Ovary (tissue), 7 donors: ENCODE measurements at regions not wholly inside any gene's neighbourhood (a gene's known extent, or its start where the extent isn't known, plus 50 kb on each side); places are given as distances from the start of the nearest gene placed in this dataset.
"Not testable (repeated sequence)": the region's sequence is repeated elsewhere in the genome, so short reads cannot be mapped to it uniquely, and the experiment has no call there.

ENCODE experiments used
- DNase-seq, 5 donors: peaks; one replicate each; pipeline ENCODE4 v3.0.0-alpha.2; 2019 to 2020
- H3K27ac ChIP-seq, 2 donors: fragments of 200-600 bp; one replicate each; pipeline versions ENCODE4 v1.5.1 to v1.8.0; 2019 to 2022
- H3K27me3 ChIP-seq: fragments of 200-600 bp; one replicate; pipeline ENCODE4 v1.8.0; 2022
- H3K36me3 ChIP-seq: fragments of 200-600 bp; sonication (generic); one replicate; pipeline ENCODE4 v1.5.1; 2019
- H3K4me1 ChIP-seq: one replicate; pipeline ENCODE4 v1.8.1; 2013; ENCODE audit warnings: mild to moderate bottlenecking, moderate library complexity; ENCODE audit not compliant: insufficient read depth
- H3K4me3 ChIP-seq: fragments of 200-600 bp; sonication (generic); one replicate; pipeline ENCODE4 v1.5.1; 2017
- H3K9me3 ChIP-seq, 2 donors: fragments of 200-600 bp in 1 of 2; sonication (generic) in 1 of 2; one replicate each; pipeline versions ENCODE4 v1.5.1 to v1.8.1; 2013 to 2019; ENCODE audit warnings: mild to moderate bottlenecking in 1 of 2, moderate library complexity in 1 of 2
- CTCF ChIP-seq, 3 donors: fragments of 450-650 bp in 2 of 3; fragments of 200-600 bp in 1 of 3; IDR thresholded peaks; one replicate each; pipeline versions ENCODE4 v1.5.1 to v1.8.0; 2016 to 2022; ENCODE audit warnings: antibody characterized with exemption in 3 of 3, mild to moderate bottlenecking in 1 of 3
- EP300 ChIP-seq: sonication (generic); formaldehyde crosslinking; IDR thresholded peaks from one replicate; pipeline ENCODE4 v1.6.1; 2017; ENCODE audit warnings: antibody characterized with exemption
- POLR2A ChIP-seq: fragments of 450-650 bp; IDR thresholded peaks from one replicate; pipeline ENCODE4 v1.6.1; 2017; ENCODE audit warnings: antibody characterized with exemption, mild to moderate bottlenecking, moderate library complexity
- WGBS, 3 donors: extraction: QIAGEN DNeasy Blood & Tissue Kit in 1 of 3; methylation state at CpG; one replicate each; pipeline versions ENCODE4 v1.1.5 to v1.1.7; 2013 to 2017; 5-methylcytosine and 5-hydroxymethylcytosine counted together
- intact Hi-C, 4 donors: fragments of 100-400 bp; cut with DNase I; formaldehyde crosslinking; loops; one replicate each; pipeline versions ENCODE4 v1.11.0 to v1.15.1; 2022 to 2023
- donor health status: DM: no; HTN: no; CAD: no; lungs with moderate emphysema.
- donor health status: DM: no; HTN: no; CAD: no.
- donor health status: Bipolar disorder and iron deficiency.
- donor health status: DM: no; HTN: no; CAD: no.
- donor health status: DM: yes; HTN: yes; CAD: no.

DNA sequence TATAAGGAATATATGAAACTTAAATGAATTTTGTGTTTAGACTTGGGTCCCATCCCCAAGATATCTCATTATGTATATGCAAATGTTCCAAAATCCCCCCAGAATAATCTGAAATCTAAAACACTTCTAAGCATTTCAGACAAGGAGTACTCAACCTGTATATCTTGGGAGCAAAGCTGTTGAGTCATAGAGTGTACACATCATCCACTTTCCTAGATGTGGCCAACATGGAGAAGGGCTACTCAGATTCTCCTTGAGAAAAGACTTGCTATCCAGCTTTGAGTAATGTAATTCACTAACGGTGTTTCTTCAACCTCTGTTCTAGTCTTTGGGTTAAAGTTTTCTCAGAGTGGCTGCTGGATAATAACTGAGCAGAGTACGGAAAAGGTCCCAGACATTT lies 215.5 kb upstream of the POU1F1 start:
- Histone ChIP-seq H3K27me3 (no peaks in the 10 kb centered on the region), H3K9me3 (no peaks in the 10 kb centered on the region), H3K4me3 (no peak overlapping the region), H3K27ac (no peak overlapping the region), H3K36me3 (no peaks in the 10 kb centered on the region), H3K4me1 (no peaks in the 10 kb centered on the region)
- no peak for DNase-seq
- intact Hi-C loops, result no loop called here
- WGBS, 3 donors, result 82 to 95% (median 83%) methylated on average over 2 of the region's 2 CpGs
- TF ChIP-seq CTCF (IDR thresholded peaks at IDR 0.05), result no peak
- TF ChIP-seq POLR2A, result no peak
- no peak for TF ChIP-seq EP300

DNA sequence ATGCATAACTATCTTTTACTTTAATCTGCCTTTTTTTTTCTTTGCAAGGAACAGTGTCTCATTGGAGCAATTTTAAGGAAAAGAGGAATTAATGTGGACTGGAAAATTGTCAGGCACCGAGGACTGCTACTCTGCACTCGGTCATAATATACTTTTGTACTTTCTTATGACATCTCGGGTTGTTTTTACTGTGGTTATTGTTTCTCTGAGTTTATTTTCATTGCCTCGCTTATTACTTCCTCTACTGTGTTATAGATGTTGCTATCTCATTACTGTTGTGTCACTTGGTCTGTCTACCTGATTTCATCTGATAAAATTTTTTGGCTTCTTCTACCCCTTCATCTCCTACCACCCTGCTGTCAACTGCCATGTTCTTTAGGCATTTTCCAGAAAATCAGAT lies 213.5 kb upstream of the POU1F1 start:
- WGBS, 3 donors, result 81 to 83% (median 82%) methylated on average over 4 of the region's 4 CpGs
- H3K27me3 ChIP-seq, result no peaks in the 10 kb centered on the region
- no peak for DNase-seq
- TF ChIP-seq EP300 (no peak), CTCF (IDR thresholded peaks at IDR 0.05) (no peak), POLR2A (no peak)
- H3K27ac ChIP-seq, result no peak overlapping the region
- H3K36me3 ChIP-seq, result no peaks in the 10 kb centered on the region
- no peaks in the 10 kb centered on the region for H3K9me3 ChIP-seq
- H3K4me1 ChIP-seq, result no peaks in the 10 kb centered on the region
- intact Hi-C loops, result no loop called here
- no peak overlapping the region for H3K4me3 ChIP-seq

GRCh38 chr3:87488765-87489164 lies 212.4 kb upstream of the POU1F1 start:
- 36 to 46% (median 39%) methylated on average over 2 of the region's 2 CpGs for WGBS, 3 donors
- no peaks in the 10 kb centered on the region for H3K4me1 ChIP-seq
- H3K27me3 ChIP-seq, result no peaks in the 10 kb centered on the region
- no peak for DNase-seq
- no peak overlapping the region for H3K27ac ChIP-seq
- TF ChIP-seq POLR2A (no peak), CTCF (IDR thresholded peaks at IDR 0.05) (no peak), EP300 (no peak)
- H3K9me3 ChIP-seq, result no peaks in the 10 kb centered on the region
- H3K36me3 ChIP-seq, result no peaks in the 10 kb centered on the region
- intact Hi-C loops, result no loop called here
- H3K4me3 ChIP-seq, result no peak overlapping the region

DNA sequence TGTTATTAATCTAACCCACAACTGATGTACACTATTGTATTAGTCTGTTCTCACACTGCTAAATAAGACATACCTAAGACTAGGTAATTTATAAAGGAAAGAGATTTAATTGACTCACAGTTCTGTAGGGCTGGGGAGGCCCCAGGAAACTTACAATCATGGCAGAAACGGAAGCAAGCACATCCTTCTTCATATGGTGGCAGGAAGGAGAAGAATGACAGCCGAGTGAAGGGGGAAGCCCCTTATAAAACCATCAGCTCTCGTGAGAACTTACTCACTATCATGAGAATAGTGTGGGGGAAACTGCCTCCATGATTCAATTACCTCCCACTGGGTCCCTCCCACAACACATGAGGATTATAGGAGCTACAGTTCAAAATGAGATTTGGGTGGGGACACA lies 210.3 kb upstream of the POU1F1 start:
- H3K9me3 ChIP-seq, H3K27ac ChIP-seq, DNase-seq, H3K36me3 ChIP-seq, H3K27me3 ChIP-seq, H3K4me3 ChIP-seq, H3K4me1 ChIP-seq, intact Hi-C loops: not testable (repeated sequence)
- WGBS, 3 donors, result 48 to 57% (median 54%) methylated on average over 3 of the region's 3 CpGs

GRCh38 chr3:87486115-87486514 lies 209.7 kb upstream of the POU1F1 start:
- DNase-seq, result no peak
- Histone ChIP-seq H3K36me3 (no peaks in the 10 kb centered on the region), H3K9me3 (no peaks in the 10 kb centered on the region), H3K27ac (no peak overlapping the region), H3K4me3 (no peak overlapping the region), H3K27me3 (no peaks in the 10 kb centered on the region), H3K4me1 (no peaks in the 10 kb centered on the region)
- intact Hi-C loops, result no loop called here
- no peak for TF ChIP-seq POLR2A
- TF ChIP-seq CTCF (IDR thresholded peaks at IDR 0.05), result no peak
- WGBS, 3 donors, result 21 to 45% (median 44%) methylated on average over 2 of the region's 2 CpGs
